ENCODE measurements at regions not wholly inside any gene's neighbourhood (a gene's known extent, or its start where the extent isn't known, plus 50 kb on each side); places are given as distances from the start of the nearest gene placed in this dataset.

- no peak for TF ChIP-seq CTCF (conservative IDR thresholded peaks at IDR 0.05; ENCODE audit: low read depth, low read length)
- no peak overlapping the region for H3K4me3 ChIP-seq (ENCODE audit: low read depth, low read length)
- DNase-seq (ENCODE audit: low read depth), result no peak
These were observed 149.9 kb upstream of the SMIM23 start for GRCh38 chr5:171635561-171636245.

- no peak overlapping the region for H3K4me3 ChIP-seq (ENCODE audit: low read depth, low read length)
- TF ChIP-seq CTCF (conservative IDR thresholded peaks at IDR 0.05; ENCODE audit: low read depth, low read length), result no peak
These were observed 147.8 kb upstream of the SMIM23 start for GRCh38 chr5:171637811-171638210.

DNA sequence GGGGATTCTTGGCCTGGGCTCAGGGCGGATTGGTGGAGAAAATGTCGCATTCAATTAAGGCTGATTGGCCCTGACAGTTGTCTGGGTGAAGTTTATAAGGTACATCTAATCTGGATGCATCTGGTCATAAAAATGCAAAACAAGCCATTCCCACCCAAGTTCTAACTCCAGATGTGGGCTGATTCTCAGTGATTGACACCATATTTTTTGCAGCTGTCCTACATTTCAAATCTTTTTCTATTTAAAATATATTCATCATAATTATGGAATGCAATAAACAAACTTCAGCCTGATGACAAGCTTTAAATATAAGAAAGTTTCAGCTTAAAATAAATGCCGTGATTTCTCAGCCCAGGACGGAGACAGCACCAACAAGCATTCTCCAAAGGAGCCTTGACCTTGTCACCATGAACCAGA is 146.4 kb upstream of the SMIM23 start:
- no peak for DNase-seq (ENCODE audit: low read depth)
- TF ChIP-seq CTCF (conservative IDR thresholded peaks at IDR 0.05; ENCODE audit: low read depth, low read length), result no peak
- no peak overlapping the region for H3K4me3 ChIP-seq (ENCODE audit: low read depth, low read length)

More at GRCh38 chr5:171637811-171638210, 147.8 kb upstream of the SMIM23 start:
- no peak for DNase-seq (ENCODE audit: low read depth)

GRCh38 chr5:171639966-171640365 is 145.7 kb upstream of the SMIM23 start:
- TF ChIP-seq CTCF (conservative IDR thresholded peaks at IDR 0.05; ENCODE audit: low read depth, low read length), result no peak
- no peak for DNase-seq (ENCODE audit: low read depth)
- H3K4me3 ChIP-seq (ENCODE audit: low read depth, low read length), result no peak overlapping the region

DNA sequence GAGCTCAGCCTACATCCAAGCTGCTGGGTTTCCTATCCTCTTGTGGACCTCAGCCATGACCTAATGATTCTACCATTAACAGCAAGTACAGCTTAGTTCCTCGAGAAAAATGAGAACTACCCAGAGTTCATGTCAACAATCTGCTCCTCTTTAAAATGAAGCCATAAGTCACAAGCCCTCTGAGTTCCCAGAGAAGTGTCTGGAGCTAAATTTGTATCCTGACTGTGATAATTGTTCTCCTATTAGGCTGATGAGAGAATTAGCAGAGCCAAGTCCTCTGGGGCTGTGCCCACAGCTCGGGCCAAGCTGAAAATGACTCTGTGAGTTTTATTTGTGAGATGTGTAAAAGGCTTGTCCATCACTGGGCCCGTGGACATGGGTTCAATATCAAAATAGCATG is 145.1 kb upstream of the SMIM23 start:
- no peak overlapping the region for H3K4me3 ChIP-seq (ENCODE audit: low read depth, low read length)
- DNase-seq (ENCODE audit: low read depth), result peak; percentile 26
- TF ChIP-seq CTCF (conservative IDR thresholded peaks at IDR 0.05; ENCODE audit: low read depth, low read length), result no peak

GRCh38 chr5:171641891-171642290 is 143.7 kb upstream of the SMIM23 start:
- TF ChIP-seq CTCF (conservative IDR thresholded peaks at IDR 0.05; ENCODE audit: low read depth, low read length), result no peak

DNA sequence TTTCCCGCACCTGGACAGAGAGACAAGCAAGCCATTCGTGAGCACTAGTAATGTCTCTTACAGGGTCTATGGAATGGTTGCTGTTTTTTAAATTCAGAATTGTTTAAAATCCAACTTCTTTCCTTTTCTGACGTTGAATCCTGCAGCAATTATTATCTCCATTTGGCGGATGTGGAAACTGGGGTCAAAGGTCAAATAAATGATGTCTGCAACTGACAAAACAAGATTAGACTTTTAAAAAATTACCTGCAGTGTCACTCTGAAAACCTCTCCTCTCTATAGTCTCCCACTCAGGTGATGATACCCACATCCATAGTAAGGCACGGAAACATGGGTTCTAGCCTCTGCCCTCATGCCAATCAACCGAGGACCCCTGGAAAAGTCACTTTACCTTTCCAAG is 142.7 kb upstream of the SMIM23 start:
- no peak overlapping the region for H3K4me3 ChIP-seq (ENCODE audit: low read depth, low read length)
- TF ChIP-seq CTCF (conservative IDR thresholded peaks at IDR 0.05; ENCODE audit: low read depth, low read length), result no peak
- no peak for DNase-seq (ENCODE audit: low read depth)

More at GRCh38 chr5:171641891-171642290, 143.7 kb upstream of the SMIM23 start:
- DNase-seq (ENCODE audit: low read depth), result no peak
- no peak overlapping the region for H3K4me3 ChIP-seq (ENCODE audit: low read depth, low read length)
